ENCODE measurements at regions not wholly inside any gene's neighbourhood (a gene's known extent, or its start where the extent isn't known, plus 50 kb on each side); places are given as distances from the start of the nearest gene placed in this dataset.

DNA sequence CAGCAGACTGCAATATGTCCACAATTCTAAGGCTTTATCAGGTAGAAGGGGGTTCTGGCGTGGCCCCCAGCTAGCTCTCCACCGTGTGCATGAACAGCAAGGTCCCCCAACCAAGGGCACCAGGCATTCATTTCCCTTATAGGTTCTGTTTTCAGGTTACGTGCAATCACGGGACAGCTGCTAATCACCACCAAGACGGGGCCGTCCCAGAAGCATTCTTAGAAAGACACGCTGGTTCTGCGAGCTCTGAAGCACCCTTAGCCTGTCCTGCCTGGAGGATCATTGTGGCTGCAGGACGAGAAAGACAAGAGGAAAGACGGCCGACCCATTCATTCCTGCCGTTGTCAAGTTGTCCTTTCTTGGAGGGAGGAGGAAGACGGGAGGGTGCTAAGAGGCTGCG lies 302.9 kb downstream of the SOX9 start:
- TF ChIP-seq, protein P1, sequence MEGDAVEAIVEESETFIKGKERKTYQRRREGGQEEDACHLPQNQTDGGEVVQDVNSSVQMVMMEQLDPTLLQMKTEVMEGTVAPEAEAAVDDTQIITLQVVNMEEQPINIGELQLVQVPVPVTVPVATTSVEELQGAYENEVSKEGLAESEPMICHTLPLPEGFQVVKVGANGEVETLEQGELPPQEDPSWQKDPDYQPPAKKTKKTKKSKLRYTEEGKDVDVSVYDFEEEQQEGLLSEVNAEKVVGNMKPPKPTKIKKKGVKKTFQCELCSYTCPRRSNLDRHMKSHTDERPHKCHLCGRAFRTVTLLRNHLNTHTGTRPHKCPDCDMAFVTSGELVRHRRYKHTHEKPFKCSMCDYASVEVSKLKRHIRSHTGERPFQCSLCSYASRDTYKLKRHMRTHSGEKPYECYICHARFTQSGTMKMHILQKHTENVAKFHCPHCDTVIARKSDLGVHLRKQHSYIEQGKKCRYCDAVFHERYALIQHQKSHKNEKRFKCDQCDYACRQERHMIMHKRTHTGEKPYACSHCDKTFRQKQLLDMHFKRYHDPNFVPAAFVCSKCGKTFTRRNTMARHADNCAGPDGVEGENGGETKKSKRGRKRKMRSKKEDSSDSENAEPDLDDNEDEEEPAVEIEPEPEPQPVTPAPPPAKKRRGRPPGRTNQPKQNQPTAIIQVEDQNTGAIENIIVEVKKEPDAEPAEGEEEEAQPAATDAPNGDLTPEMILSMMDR (IDR thresholded peaks at IDR 0.05), result no peak
- no peak for TF ChIP-seq POLR2A (IDR thresholded peaks at IDR 0.05)

Data from testis (tissue), 2 donors.